ENCODE measurements at regions not wholly inside any gene's neighbourhood (a gene's known extent, or its start where the extent isn't known, plus 50 kb on each side); places are given as distances from the start of the nearest gene placed in this dataset.
"Not testable (repeated sequence)": the region's sequence is repeated elsewhere in the genome, so short reads cannot be mapped to it uniquely, and the experiment has no call there.

DNA sequence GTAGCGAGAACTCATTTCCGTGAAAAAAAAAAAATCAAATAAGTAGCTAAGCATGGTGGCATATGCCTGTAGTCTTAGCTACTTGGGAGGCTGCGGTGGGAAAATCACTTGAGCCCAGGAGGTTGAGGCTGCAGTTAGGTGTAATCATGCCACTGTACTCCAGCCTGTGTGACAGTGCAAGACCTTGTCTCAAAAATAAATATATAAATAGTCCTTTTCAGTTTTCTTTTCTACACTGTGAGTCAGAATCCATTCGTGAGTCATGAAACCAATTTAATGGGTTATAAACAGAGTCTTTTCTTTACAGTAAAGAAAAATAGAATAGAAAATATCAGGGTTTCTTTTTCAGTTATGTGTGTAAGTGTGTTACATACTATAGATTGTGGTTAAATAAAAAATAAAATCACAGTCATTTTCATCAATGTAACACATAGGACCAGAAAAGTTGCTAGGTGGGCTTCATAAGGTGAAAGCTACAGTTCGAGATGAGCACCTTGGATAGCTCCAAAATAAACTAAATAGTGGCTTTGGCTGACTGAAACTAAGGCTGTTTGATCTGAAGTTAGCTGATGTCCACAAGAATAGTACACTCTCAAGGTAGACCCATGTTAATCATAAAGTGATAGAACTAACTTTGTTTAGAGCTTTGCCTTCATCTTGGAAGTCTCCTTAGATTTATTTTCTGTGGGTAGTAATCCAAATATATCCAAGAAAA, 781.1 kb downstream of the GATA3 start:
- in situ Hi-C loops (cut with MboI): no loop called here
- TF ChIP-seq EZH2phosphoT487 (IDR thresholded peaks at IDR 0.05; ENCODE audit: insufficient read depth, low read depth): no peak
- TF ChIP-seq EZH2 (IDR thresholded peaks at IDR 0.05; ENCODE audit: insufficient read depth, poor library complexity, severe bottlenecking): no peak

GRCh38 chr10:8840356-8840755, 785.9 kb downstream of the GATA3 start:
- TF ChIP-seq EZH2phosphoT487 (IDR thresholded peaks at IDR 0.05; ENCODE audit: insufficient read depth, low read depth) (no peak), EZH2 (IDR thresholded peaks at IDR 0.05; ENCODE audit: insufficient read depth, poor library complexity, severe bottlenecking) (no peak)
- no peak overlapping the region for H3K4me2 ChIP-seq (ENCODE audit: unreplicated experiment)
- no peaks in the 10 kb centered on the region for H4K20me1 ChIP-seq (ENCODE audit: insufficient read depth)
- no peak overlapping the region for H3K27ac ChIP-seq
- H3K9me3 ChIP-seq (ENCODE audit: low read depth): peaks cover 3% of the 10 kb centered on the region
- H3K4me1 ChIP-seq (ENCODE audit: insufficient read depth): no peaks in the 10 kb centered on the region
- no peak for DNase-seq
- in situ Hi-C loops (cut with MboI): no loop called here
- no peaks in the 10 kb centered on the region for H3K36me3 ChIP-seq (ENCODE audit: low read depth)
- H3K4me3 ChIP-seq: no peak overlapping the region
- no peak overlapping the region for H2AFZ ChIP-seq
- no peaks in the 10 kb centered on the region for H3F3A ChIP-seq (ENCODE audit: insufficient read depth)
- no peak overlapping the region for H3K9ac ChIP-seq
- H3K79me2 ChIP-seq (ENCODE audit: insufficient read depth): no peaks in the 10 kb centered on the region
- H3K9me2 ChIP-seq (ENCODE audit: insufficient read depth): no peaks in the 10 kb centered on the region
- no peaks in the 10 kb centered on the region for H3K27me3 ChIP-seq (replicated peaks; ENCODE audit: insufficient read depth)
- WGBS, 2 experiments (ENCODE audit: low coverage in 1 of 2, low lambda C conversion rate in 2 of 2, missing lambda C conversion rate in 2 of 2): 25% methylated on average over 5 of the region's 5 CpGs

More for the DNA sequence above, 781.1 kb downstream of the GATA3 start:
- Histone ChIP-seq H3K9me3 (ENCODE audit: low read depth) (no peaks in the 10 kb centered on the region), H3K4me3 (no peak overlapping the region), H4K20me1 (ENCODE audit: insufficient read depth) (no peaks in the 10 kb centered on the region), H3K9me2 (ENCODE audit: insufficient read depth) (no peaks in the 10 kb centered on the region), H3K4me2 (ENCODE audit: unreplicated experiment) (no peak overlapping the region), H3K27me3 (replicated peaks; ENCODE audit: insufficient read depth) (no peaks in the 10 kb centered on the region), H3K79me2 (ENCODE audit: insufficient read depth) (no peaks in the 10 kb centered on the region), H2AFZ (no peak overlapping the region), H3F3A (ENCODE audit: insufficient read depth) (no peaks in the 10 kb centered on the region), H3K4me1 (ENCODE audit: insufficient read depth) (no peaks in the 10 kb centered on the region), H3K9ac (no peak overlapping the region), H3K36me3 (ENCODE audit: low read depth) (no peaks in the 10 kb centered on the region), H3K27ac (no peak overlapping the region)
- WGBS, 2 experiments (ENCODE audit: low coverage in 1 of 2, low lambda C conversion rate in 2 of 2, missing lambda C conversion rate in 2 of 2): 22 to 24% methylated on average over 5 of the region's 5 CpGs
- no peak for DNase-seq

DNA sequence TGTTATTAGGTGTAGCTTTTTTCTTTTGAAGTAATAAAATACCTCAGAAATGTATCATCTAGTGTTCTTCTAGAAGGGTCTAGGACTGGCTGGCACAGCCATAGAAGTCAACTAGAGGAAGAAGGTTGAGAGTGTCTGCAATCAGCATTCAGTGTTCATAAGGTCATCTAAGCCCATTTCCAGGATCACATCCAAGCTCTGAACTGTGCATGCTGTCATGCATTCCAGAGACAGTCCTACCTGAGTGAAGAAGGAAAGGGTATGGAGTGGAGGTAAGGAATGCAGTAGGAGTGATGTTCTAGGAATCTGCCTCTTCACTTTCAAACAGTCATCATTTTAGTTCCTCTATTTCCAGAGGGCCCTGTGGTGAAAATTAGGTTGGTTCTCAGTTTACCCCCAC, 789.7 kb downstream of the GATA3 start:
- in situ Hi-C loops (cut with MboI): no loop called here
- H3K79me2 ChIP-seq (ENCODE audit: insufficient read depth): no peaks in the 10 kb centered on the region
- no peak overlapping the region for H3K4me3 ChIP-seq
- no peaks in the 10 kb centered on the region for H3K4me1 ChIP-seq (ENCODE audit: insufficient read depth)
- DNase-seq: no peak
- H3K9ac ChIP-seq: no peak overlapping the region
- no peak overlapping the region for H2AFZ ChIP-seq
- no peaks in the 10 kb centered on the region for H4K20me1 ChIP-seq (ENCODE audit: insufficient read depth)
- H3K27me3 ChIP-seq (replicated peaks; ENCODE audit: insufficient read depth): no peaks in the 10 kb centered on the region
- H3F3A ChIP-seq (ENCODE audit: insufficient read depth): no peaks in the 10 kb centered on the region
- no peak overlapping the region for H3K4me2 ChIP-seq (ENCODE audit: unreplicated experiment)
- no peak overlapping the region for H3K27ac ChIP-seq
- TF ChIP-seq EZH2phosphoT487 (IDR thresholded peaks at IDR 0.05; ENCODE audit: insufficient read depth, low read depth) (no peak), EZH2 (IDR thresholded peaks at IDR 0.05; ENCODE audit: insufficient read depth, poor library complexity, severe bottlenecking) (no peak)
- H3K9me3 ChIP-seq (ENCODE audit: low read depth): peaks cover 3% of the 10 kb centered on the region
- H3K36me3 ChIP-seq (ENCODE audit: low read depth): no peaks in the 10 kb centered on the region
- H3K9me2 ChIP-seq (ENCODE audit: insufficient read depth): no peaks in the 10 kb centered on the region

- Histone ChIP-seq H3K9ac (no peak overlapping the region), H2AFZ (no peak overlapping the region), H3K4me1 (ENCODE audit: insufficient read depth) (no peaks in the 10 kb centered on the region), H3K27ac (no peak overlapping the region), H3K79me2 (ENCODE audit: insufficient read depth) (no peaks in the 10 kb centered on the region), H3K9me3 (ENCODE audit: low read depth) (no peaks in the 10 kb centered on the region), H3K36me3 (ENCODE audit: low read depth) (no peaks in the 10 kb centered on the region), H3K4me2 (ENCODE audit: unreplicated experiment) (no peak overlapping the region), H4K20me1 (ENCODE audit: insufficient read depth) (no peaks in the 10 kb centered on the region), H3K9me2 (ENCODE audit: insufficient read depth) (no peaks in the 10 kb centered on the region), H3K27me3 (replicated peaks; ENCODE audit: insufficient read depth) (no peaks in the 10 kb centered on the region), H3F3A (ENCODE audit: insufficient read depth) (no peaks in the 10 kb centered on the region), H3K4me3 (no peak overlapping the region)
- in situ Hi-C loops (cut with MboI): no loop called here
- WGBS, 2 experiments (ENCODE audit: low coverage in 1 of 2, low lambda C conversion rate in 2 of 2, missing lambda C conversion rate in 2 of 2): 3 to 4% methylated on average over 3 of the region's 3 CpGs
- DNase-seq: no peak
- TF ChIP-seq EZH2 (IDR thresholded peaks at IDR 0.05; ENCODE audit: insufficient read depth, poor library complexity, severe bottlenecking) (no peak), EZH2phosphoT487 (IDR thresholded peaks at IDR 0.05; ENCODE audit: insufficient read depth, low read depth) (no peak)
These were observed 798.1 kb downstream of the GATA3 start for GRCh38 chr10:8852546-8852945.

DNA sequence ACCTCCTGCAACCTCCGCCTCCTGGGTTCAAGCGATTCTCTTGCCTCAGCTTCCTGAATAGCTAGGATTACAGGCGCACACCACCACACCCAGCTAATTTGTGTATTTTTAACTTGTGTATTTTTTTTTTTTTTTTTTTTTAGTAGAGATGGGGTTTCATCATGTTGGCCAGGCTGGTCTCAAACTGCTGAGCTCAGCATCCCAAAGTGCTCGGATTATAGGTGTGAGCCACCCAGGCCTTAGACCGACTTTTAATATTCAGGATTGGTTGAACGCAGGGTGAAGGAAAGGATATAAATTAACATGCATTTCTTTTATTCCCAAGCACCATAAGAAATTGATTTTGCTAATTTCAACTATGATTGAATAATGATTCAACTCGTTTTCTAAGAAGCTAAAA, 798.6 kb downstream of the GATA3 start:
- Histone ChIP-seq H2AFZ (no peak overlapping the region), H3K9me2 (ENCODE audit: insufficient read depth) (no peaks in the 10 kb centered on the region), H3K9me3 (ENCODE audit: low read depth) (no peaks in the 10 kb centered on the region), H3K27me3 (replicated peaks; ENCODE audit: insufficient read depth) (no peaks in the 10 kb centered on the region), H3K27ac (no peak overlapping the region), H3K36me3 (ENCODE audit: low read depth) (no peaks in the 10 kb centered on the region), H4K20me1 (ENCODE audit: insufficient read depth) (no peaks in the 10 kb centered on the region), H3K79me2 (ENCODE audit: insufficient read depth) (no peaks in the 10 kb centered on the region), H3K4me3 (no peak overlapping the region), H3F3A (ENCODE audit: insufficient read depth) (no peaks in the 10 kb centered on the region), H3K4me2 (ENCODE audit: unreplicated experiment) (no peak overlapping the region), H3K9ac (no peak overlapping the region), H3K4me1 (ENCODE audit: insufficient read depth) (no peaks in the 10 kb centered on the region)
- DNase-seq: no peak
- WGBS, 2 experiments (ENCODE audit: low coverage in 1 of 2, low lambda C conversion rate in 2 of 2, missing lambda C conversion rate in 2 of 2): 39 to 47% methylated on average over 7 of the region's 7 CpGs
- TF ChIP-seq EZH2phosphoT487 (IDR thresholded peaks at IDR 0.05; ENCODE audit: insufficient read depth, low read depth) (no peak), EZH2 (IDR thresholded peaks at IDR 0.05; ENCODE audit: insufficient read depth, poor library complexity, severe bottlenecking) (no peak)
- in situ Hi-C loops (cut with MboI): no loop called here

DNA sequence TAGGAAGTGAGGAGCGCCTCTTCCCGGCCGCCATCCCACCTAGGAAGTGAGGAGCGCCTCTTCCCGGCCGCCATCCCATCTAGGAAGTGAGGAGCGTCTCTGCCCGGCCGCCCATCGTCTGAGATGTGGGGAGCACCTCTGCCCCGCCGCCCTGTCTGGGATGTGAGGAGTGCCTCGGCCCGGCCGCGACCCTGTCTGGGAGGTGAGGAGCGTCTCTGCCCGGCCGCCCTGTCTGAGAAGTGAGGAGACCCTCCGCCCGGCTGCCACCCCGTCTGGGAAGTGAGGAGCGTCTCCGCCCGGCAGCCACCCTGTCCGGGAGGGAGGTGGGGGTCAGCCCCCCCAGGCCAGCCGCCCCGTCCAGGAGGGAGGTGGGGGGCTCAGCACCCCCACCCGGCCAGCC, 814.4 kb downstream of the GATA3 start:
- DNase-seq; H3K4me3 ChIP-seq; H2AFZ ChIP-seq; H3K27me3 ChIP-seq (replicated peaks; ENCODE audit: insufficient read depth); H3K27ac ChIP-seq; H4K20me1 ChIP-seq (ENCODE audit: insufficient read depth); H3F3A ChIP-seq (ENCODE audit: insufficient read depth); H3K9me3 ChIP-seq (ENCODE audit: low read depth); H3K79me2 ChIP-seq (ENCODE audit: insufficient read depth); H3K4me1 ChIP-seq (ENCODE audit: insufficient read depth); H3K9me2 ChIP-seq (ENCODE audit: insufficient read depth); H3K4me2 ChIP-seq (ENCODE audit: unreplicated experiment); in situ Hi-C loops (cut with MboI); H3K36me3 ChIP-seq (ENCODE audit: low read depth); H3K9ac ChIP-seq: not testable (repeated sequence)
- WGBS, 2 experiments (ENCODE audit: low coverage in 1 of 2, low lambda C conversion rate in 2 of 2, missing lambda C conversion rate in 2 of 2): 89% methylated on average over 20 of the region's 29 CpGs; no CpG with 5 or more reads in 1 of the 2 experiments
